BE2C (cell line): ENCODE measurements at regions not wholly inside any gene's neighbourhood (a gene's known extent, or its start where the extent isn't known, plus 50 kb on each side); places are given as distances from the start of the nearest gene placed in this dataset.

ENCODE experiments used
- DNase-seq: peaks from one replicate; pipeline ENCODE4 v3.0.0-alpha.2; 2020
- H3K27me3 ChIP-seq: fragments of 250-450 bp; sonication (Bioruptor Pico); 2 replicates; pipeline ENCODE4 v1.5.1; 2020; ENCODE audit warnings: mild to moderate bottlenecking
- H3K36me3 ChIP-seq: fragments of 250-450 bp; sonication (Bioruptor Pico); 2 replicates; pipeline ENCODE4 v1.5.1; 2020; ENCODE audit warnings: mild to moderate bottlenecking
- H3K4me1 ChIP-seq: fragments of 250-450 bp; sonication (Bioruptor Pico); 2 replicates; pipeline ENCODE4 v1.5.1; 2020
- H3K4me3 ChIP-seq: 2 replicates; pipeline ENCODE4 v1.5.1; 2011; ENCODE audit warnings: low read depth, low read length
- H3K9me3 ChIP-seq: fragments of 250-450 bp; sonication (Bioruptor Pico); 2 replicates; pipeline ENCODE4 v1.5.1; 2020
- TF ChIP-seq, protein P1 (sequence below): IDR thresholded peaks from 2 replicates; pipeline ENCODE4 v1.5.1; 2012; ENCODE audit warnings: mild to moderate bottlenecking, low read depth, low read length

DNA sequence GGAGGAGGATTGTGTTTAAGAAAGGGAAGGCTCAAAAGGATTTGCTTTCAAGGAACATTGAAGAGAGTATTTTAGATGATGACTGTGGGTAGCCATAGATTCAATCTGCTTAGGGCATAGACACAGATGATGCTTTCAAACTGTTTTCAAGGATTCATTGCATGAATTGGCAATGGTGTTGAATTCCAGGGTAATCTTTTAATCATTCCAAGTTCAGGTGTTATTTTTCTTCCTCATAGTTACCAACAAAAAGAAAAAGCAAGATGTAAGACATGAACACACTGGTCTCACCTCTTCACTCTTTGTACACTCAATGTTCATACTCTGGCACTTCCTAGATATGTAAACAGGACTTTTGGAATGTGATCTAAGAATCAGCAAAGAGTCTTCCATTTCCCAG, 167.0 kb upstream of the RHOBTB1 start:
- Histone ChIP-seq H3K4me1 (no peaks in the 10 kb centered on the region), H3K4me3 (no peak overlapping the region), H3K36me3 (no peaks in the 10 kb centered on the region), H3K9me3 (no peaks in the 10 kb centered on the region), H3K27me3 (no peaks in the 10 kb centered on the region)
- no peak for DNase-seq
- TF ChIP-seq, protein P1, sequence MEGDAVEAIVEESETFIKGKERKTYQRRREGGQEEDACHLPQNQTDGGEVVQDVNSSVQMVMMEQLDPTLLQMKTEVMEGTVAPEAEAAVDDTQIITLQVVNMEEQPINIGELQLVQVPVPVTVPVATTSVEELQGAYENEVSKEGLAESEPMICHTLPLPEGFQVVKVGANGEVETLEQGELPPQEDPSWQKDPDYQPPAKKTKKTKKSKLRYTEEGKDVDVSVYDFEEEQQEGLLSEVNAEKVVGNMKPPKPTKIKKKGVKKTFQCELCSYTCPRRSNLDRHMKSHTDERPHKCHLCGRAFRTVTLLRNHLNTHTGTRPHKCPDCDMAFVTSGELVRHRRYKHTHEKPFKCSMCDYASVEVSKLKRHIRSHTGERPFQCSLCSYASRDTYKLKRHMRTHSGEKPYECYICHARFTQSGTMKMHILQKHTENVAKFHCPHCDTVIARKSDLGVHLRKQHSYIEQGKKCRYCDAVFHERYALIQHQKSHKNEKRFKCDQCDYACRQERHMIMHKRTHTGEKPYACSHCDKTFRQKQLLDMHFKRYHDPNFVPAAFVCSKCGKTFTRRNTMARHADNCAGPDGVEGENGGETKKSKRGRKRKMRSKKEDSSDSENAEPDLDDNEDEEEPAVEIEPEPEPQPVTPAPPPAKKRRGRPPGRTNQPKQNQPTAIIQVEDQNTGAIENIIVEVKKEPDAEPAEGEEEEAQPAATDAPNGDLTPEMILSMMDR: no peak

DNA sequence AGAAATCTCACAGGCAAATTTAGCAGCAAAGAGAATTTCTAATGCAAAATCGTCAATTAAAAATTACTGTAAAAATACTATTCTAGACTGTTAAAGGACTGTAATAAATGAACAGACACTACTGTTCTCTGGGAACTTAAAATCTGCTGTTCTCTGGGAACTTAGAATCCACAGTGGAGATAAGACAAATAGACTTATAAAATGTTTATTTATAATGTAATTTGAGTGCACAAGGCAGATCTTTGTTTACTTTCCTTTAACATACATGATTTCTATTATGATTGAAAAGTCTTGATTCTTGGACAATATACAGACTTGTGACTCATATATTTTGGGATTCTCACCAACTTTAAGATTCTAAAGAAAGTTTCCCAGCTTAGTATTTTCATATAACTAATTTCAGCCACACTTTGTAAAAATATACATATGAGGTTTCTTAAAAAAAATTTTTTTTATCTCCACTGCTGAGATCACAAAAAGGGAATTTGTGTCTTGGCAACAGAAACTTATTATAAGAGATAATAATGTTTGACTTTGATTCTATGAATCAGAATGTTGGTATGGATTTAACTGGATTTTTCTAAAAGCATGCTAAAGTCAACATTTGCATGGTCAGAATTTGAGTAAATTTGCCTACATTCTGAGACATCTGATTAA, 166.3 kb upstream of the RHOBTB1 start:
- no peaks in the 10 kb centered on the region for H3K36me3 ChIP-seq
- H3K4me1 ChIP-seq: no peaks in the 10 kb centered on the region
- H3K4me3 ChIP-seq: no peak overlapping the region
- H3K9me3 ChIP-seq: no peaks in the 10 kb centered on the region
- no peaks in the 10 kb centered on the region for H3K27me3 ChIP-seq
- no peak for DNase-seq
- TF ChIP-seq, protein P1: no peak

DNA sequence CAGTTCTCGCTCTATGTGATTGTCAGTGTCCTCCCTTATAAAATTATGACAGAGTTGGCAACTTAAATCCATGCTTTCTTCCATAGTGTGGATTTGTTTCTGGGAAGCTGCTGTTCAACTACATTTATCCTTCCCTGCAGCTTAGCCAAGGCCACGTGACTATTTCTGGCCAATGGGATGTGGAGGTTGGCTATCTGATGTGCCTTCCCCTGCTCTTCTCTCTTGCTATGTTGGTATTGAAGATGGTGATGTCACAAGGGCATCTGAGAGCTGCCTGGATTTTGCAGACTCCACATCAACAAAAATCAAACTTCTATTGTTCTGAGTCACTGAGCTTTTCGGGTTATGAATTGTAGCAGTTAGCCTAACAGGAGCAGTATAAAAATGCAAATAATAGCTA, 164.9 kb upstream of the RHOBTB1 start:
- Histone ChIP-seq H3K4me1 (no peaks in the 10 kb centered on the region), H3K36me3 (no peaks in the 10 kb centered on the region), H3K9me3 (no peaks in the 10 kb centered on the region), H3K27me3 (no peaks in the 10 kb centered on the region), H3K4me3 (no peak overlapping the region)
- TF ChIP-seq, protein P1: no peak
- peak; percentile 20 for DNase-seq

DNA sequence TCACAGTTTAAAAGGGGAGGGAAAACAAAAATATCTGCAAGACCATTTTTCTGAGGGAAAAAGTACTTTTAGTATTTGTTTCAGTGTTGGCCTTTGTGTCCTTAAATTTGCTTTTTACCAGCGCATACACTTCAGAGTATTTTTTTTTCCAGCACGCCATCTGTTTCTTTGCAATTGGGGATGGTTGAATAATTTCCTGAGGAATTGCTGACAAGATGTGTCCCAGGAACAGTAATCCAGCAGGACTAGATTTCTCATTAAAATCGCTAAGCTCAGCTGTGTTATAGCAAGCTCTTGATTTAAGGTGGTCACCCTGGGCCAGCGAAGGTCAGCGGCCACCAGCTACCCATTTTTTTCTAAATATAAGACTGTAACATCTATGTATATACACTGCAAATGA, 156.9 kb upstream of the RHOBTB1 start:
- Histone ChIP-seq H3K9me3 (no peaks in the 10 kb centered on the region), H3K36me3 (no peaks in the 10 kb centered on the region), H3K4me3 (no peak overlapping the region), H3K27me3 (no peaks in the 10 kb centered on the region), H3K4me1 (no peaks in the 10 kb centered on the region)
- DNase-seq: no peak
- TF ChIP-seq, protein P1: no peak

DNA sequence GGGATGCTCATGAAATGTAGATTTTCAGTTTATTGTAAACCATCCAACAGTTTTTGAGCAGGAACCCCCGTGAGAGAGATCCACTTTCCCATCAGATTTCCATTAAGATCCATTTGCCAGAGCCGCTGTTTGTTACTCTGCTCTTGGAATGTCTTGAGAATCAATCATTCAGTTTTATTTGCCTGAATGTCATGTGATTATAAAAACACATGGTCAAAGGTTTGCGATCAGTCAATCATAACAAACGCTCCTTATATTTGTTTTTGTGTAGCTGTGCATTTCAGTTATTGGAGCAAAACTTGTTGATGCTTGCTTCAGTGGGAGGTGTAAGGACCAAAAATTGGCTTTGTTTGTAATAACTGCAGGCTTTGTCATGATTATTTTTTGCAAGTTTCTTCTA, 155.8 kb upstream of the RHOBTB1 start:
- no peak for DNase-seq

DNA sequence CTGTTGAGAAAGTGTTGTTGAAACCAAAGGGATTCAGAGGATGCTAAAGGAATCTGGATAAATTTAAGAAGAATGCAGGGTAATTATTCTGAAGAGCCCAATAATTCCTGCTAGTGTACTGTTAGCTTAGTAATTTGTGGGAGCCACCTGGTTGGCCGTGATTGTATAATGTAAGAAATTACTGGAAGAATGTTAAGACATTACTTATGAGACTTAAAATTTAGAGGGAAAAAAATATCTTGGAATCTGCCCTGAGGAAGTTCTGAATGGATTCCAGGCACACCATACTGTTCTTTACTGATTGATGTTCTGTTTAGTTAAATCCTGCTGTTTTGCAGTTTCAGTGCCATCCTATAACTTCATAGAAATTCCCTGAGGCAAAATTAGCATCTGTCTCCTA, 155.0 kb upstream of the RHOBTB1 start:
- Histone ChIP-seq H3K4me1 (no peaks in the 10 kb centered on the region), H3K4me3 (no peak overlapping the region), H3K36me3 (no peaks in the 10 kb centered on the region), H3K9me3 (no peaks in the 10 kb centered on the region), H3K27me3 (no peaks in the 10 kb centered on the region)
- DNase-seq: no peak
- TF ChIP-seq, protein P1: no peak

More for the DNA sequence above, 155.8 kb upstream of the RHOBTB1 start:
- TF ChIP-seq, protein P1: no peak
- no peaks in the 10 kb centered on the region for H3K9me3 ChIP-seq
- no peak overlapping the region for H3K4me3 ChIP-seq
- H3K36me3 ChIP-seq: no peaks in the 10 kb centered on the region
- H3K4me1 ChIP-seq: no peaks in the 10 kb centered on the region
- no peaks in the 10 kb centered on the region for H3K27me3 ChIP-seq
